OCI-LY1 (cell line): ENCODE measurements at regions not wholly inside any gene's neighbourhood (a gene's known extent, or its start where the extent isn't known, plus 50 kb on each side); places are given as distances from the start of the nearest gene placed in this dataset.

Experiments
- H2AFZ ChIP-seq: fragments of 200-600 bp; sonication (generic), shearing (Covaris generic); 2 replicates; pipeline ENCODE4 v1.6.0; 2014; ENCODE audit warnings: antibody characterized with exemption, mild to moderate bottlenecking, low read length
- H3F3A ChIP-seq: fragments of 200-600 bp; sonication (generic), shearing (Covaris generic); 2 replicates; pipeline ENCODE4 v1.6.0; 2014; ENCODE audit warnings: mild to moderate bottlenecking, antibody characterized with exemption, low read length, moderate library complexity; ENCODE audit not compliant: insufficient read depth
- H3K27ac ChIP-seq: fragments of 200-600 bp; sonication (generic); 2 replicates; pipeline ENCODE4 v1.5.1; 2014; ENCODE audit warnings: low read length, mixed run types, mild to moderate bottlenecking, low read depth; ENCODE audit not compliant: poor library complexity, severe bottlenecking
- H3K27me3 ChIP-seq: fragments of 200-600 bp; sonication (generic); 2 replicates; pipeline ENCODE4 v1.6.0; 2014; ENCODE audit warnings: antibody characterized with exemption, mild to moderate bottlenecking, low read length, moderate library complexity; ENCODE audit not compliant: insufficient read depth
- H3K36me3 ChIP-seq: fragments of 200-600 bp; sonication (generic); 2 replicates; pipeline ENCODE4 v1.6.1; 2014; ENCODE audit warnings: mild to moderate bottlenecking, antibody characterized with exemption, low read length, moderate library complexity, mixed read lengths; ENCODE audit not compliant: insufficient read depth
- H3K4me1 ChIP-seq: fragments of 200-600 bp; sonication (generic); 2 replicates; pipeline ENCODE4 v1.5.1; 2014; ENCODE audit warnings: mild to moderate bottlenecking, low read length, moderate library complexity; ENCODE audit not compliant: insufficient read depth, severe bottlenecking
- H3K4me2 ChIP-seq: fragments of 200-600 bp; sonication (generic), shearing (Covaris generic); 2 replicates; pipeline ENCODE4 v1.6.1; 2014; ENCODE audit warnings: low read length
- H3K4me3 ChIP-seq: fragments of 200-600 bp; sonication (generic); 2 replicates; pipeline ENCODE4 v1.5.1; 2014; ENCODE audit warnings: low read length, low read depth, mild to moderate bottlenecking, mixed read lengths; ENCODE audit not compliant: poor library complexity, severe bottlenecking
- H3K79me2 ChIP-seq: fragments of 200-600 bp; shearing (Covaris generic); 2 replicates; pipeline ENCODE4 v1.6.1; 2016; ENCODE audit warnings: mixed run types, low read length, mixed read lengths; ENCODE audit not compliant: insufficient read depth
- H3K9ac ChIP-seq: fragments of 200-600 bp; sonication (generic), shearing (Covaris generic); 2 replicates; pipeline ENCODE4 v1.6.1; 2014; ENCODE audit warnings: mild to moderate bottlenecking, low read length, mixed read lengths
- H3K9me2 ChIP-seq: fragments of 200-600 bp; sonication (generic), shearing (Covaris generic); 2 replicates; pipeline ENCODE4 v1.6.1; 2014; ENCODE audit warnings: low read depth, mild to moderate bottlenecking, low read length, mixed read lengths
- H3K9me3 ChIP-seq: fragments of 200-600 bp; shearing (Covaris generic); 2 replicates; pipeline ENCODE4 v1.6.1; 2014; ENCODE audit warnings: low read length, mixed read lengths
- H4K20me1 ChIP-seq: fragments of 200-600 bp; sonication (generic), shearing (Covaris generic); 2 replicates; pipeline ENCODE4 v1.6.0; 2016; ENCODE audit warnings: mild to moderate bottlenecking, low read length; ENCODE audit not compliant: insufficient read depth
- CTCF ChIP-seq: fragments of 200-600 bp; sonication (generic), shearing (Covaris generic); IDR thresholded peaks from 2 replicates; pipeline ENCODE4 v1.5.1; 2017; ENCODE audit warnings: mild to moderate bottlenecking, antibody characterized with exemption, low read length, moderate library complexity, mixed read lengths
- EZH2 ChIP-seq: fragments of 200-600 bp; sonication (generic), shearing (Covaris generic); IDR thresholded peaks from 2 replicates; pipeline ENCODE4 v1.8.0; 2017; ENCODE audit warnings: borderline replicate concordance, mixed run types, mild to moderate bottlenecking, antibody characterized with exemption, low read length, moderate library complexity, mixed read lengths

- Histone ChIP-seq H4K20me1 (no peaks in the 10 kb centered on the region), H3K79me2 (no peaks in the 10 kb centered on the region), H3K36me3 (no peaks in the 10 kb centered on the region), H3K9me2 (no peaks in the 10 kb centered on the region), H3K4me3 (no peak overlapping the region), H3K27me3 (no peaks in the 10 kb centered on the region), H3K9ac (no peak overlapping the region), H3K4me2 (no peak overlapping the region), H3K27ac (no peak overlapping the region), H2AFZ (no peak overlapping the region), H3F3A (no peaks in the 10 kb centered on the region), H3K9me3 (no peaks in the 10 kb centered on the region), H3K4me1 (no peaks in the 10 kb centered on the region)
- TF ChIP-seq EZH2 (no peak), CTCF (no peak)
Observed at GRCh38 chr5:159749146-159749545, 167.1 kb upstream of the ADRA1B start.

- Histone ChIP-seq H3K27ac (no peak overlapping the region), H3K4me2 (no peak overlapping the region), H3K4me3 (no peak overlapping the region)
Observed at GRCh38 chr5:159750226-159750625, 166.1 kb upstream of the ADRA1B start.

GRCh38 chr5:159751459-159751858, 164.8 kb upstream of the ADRA1B start:
- Histone ChIP-seq H3K9ac (no peak overlapping the region), H3K79me2 (no peaks in the 10 kb centered on the region), H2AFZ (no peak overlapping the region), H4K20me1 (no peaks in the 10 kb centered on the region), H3K9me2 (no peaks in the 10 kb centered on the region), H3K4me1 (no peaks in the 10 kb centered on the region), H3F3A (no peaks in the 10 kb centered on the region), H3K27ac (no peak overlapping the region), H3K4me2 (no peak overlapping the region), H3K9me3 (no peaks in the 10 kb centered on the region), H3K4me3 (no peak overlapping the region), H3K27me3 (no peaks in the 10 kb centered on the region), H3K36me3 (no peaks in the 10 kb centered on the region)
- TF ChIP-seq EZH2: no peak
- TF ChIP-seq CTCF: no peak

More at GRCh38 chr5:159750226-159750625, 166.1 kb upstream of the ADRA1B start:
- no peaks in the 10 kb centered on the region for H3K27me3 ChIP-seq
- H3K9me2 ChIP-seq: no peaks in the 10 kb centered on the region
- TF ChIP-seq CTCF (no peak), EZH2 (no peak)
- no peaks in the 10 kb centered on the region for H4K20me1 ChIP-seq
- no peaks in the 10 kb centered on the region for H3K9me3 ChIP-seq
- no peaks in the 10 kb centered on the region for H3K36me3 ChIP-seq
- H3K4me1 ChIP-seq: no peaks in the 10 kb centered on the region
- H3K9ac ChIP-seq: no peak overlapping the region
- H3K79me2 ChIP-seq: no peaks in the 10 kb centered on the region
- H3F3A ChIP-seq: no peaks in the 10 kb centered on the region
- H2AFZ ChIP-seq: no peak overlapping the region
